ENCODE measurements at regions not wholly inside any gene's neighbourhood (a gene's known extent, or its start where the extent isn't known, plus 50 kb on each side); places are given as distances from the start of the nearest gene placed in this dataset.
"Not testable (repeated sequence)": the region's sequence is repeated elsewhere in the genome, so short reads cannot be mapped to it uniquely, and the experiment has no call there.

GRCh38 chr16:51831034-51831433 lies 680.0 kb upstream of the SALL1 start:
- not testable (repeated sequence) for TF ChIP-seq CTCF, POLR2A (IDR thresholded peaks at IDR 0.05)

Data from vagina (tissue), 2 donors.